H1 (cell line): ENCODE measurements at regions not wholly inside any gene's neighbourhood (a gene's known extent, or its start where the extent isn't known, plus 50 kb on each side); places are given as distances from the start of the nearest gene placed in this dataset.

ENCODE experiments used
- CBX5 ChIP-seq: fragments of 300-800, 300-1000 bp; sonication (generic); IDR thresholded peaks from 2 replicates; pipeline ENCODE4 v1.7.1; 2016; ENCODE audit warnings: antibody characterized with exemption, low read length, low read depth
- E2F6 ChIP-seq: IDR thresholded peaks from 2 replicates; pipeline ENCODE4 v1.6.1; 2012; ENCODE audit warnings: inconsistent platforms
- MAFK ChIP-seq: IDR thresholded peaks from 2 replicates; pipeline ENCODE4 v1.6.1; 2012; ENCODE audit warnings: low read depth, mild to moderate bottlenecking, improper control_type of control experiment, low read length

GRCh38 chr13:107376341-107377125 lies 808.6 kb upstream of the ARGLU1 start (continued):
- TF ChIP-seq MAFK (no peak), E2F6 (no peak), CBX5 (no peak)
- TF ChIP-seq, all 59 proteins: peak for 0
